ENCODE measurements at regions not wholly inside any gene's neighbourhood (a gene's known extent, or its start where the extent isn't known, plus 50 kb on each side); places are given as distances from the start of the nearest gene placed in this dataset.

DNA sequence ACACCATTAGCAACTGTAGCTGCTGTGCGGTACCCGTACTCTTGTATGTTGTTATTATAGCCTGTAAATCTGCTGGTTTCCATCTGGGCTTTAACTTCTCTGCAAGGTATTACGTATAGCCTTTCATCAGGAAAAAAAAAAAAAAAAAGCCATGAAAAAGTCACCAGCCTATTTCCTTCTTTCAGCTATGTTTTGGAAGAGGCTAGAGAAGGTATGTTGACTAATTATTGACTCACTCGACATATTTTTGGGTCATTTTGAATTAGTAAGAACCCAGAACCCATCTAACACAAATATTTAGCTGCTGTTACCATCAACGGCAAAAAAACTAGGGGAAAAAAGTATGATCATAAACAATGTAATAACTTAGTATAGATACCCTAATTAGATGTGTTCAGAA lies 1395.6 kb downstream of the SUCLG1 start:
- dilution Hi-C loops (cut with MboI; ENCODE audit: extremely low pct_ligation_motif_present, low sequenced_read_pairs): no loop called here
- TF ChIP-seq, protein P1, sequence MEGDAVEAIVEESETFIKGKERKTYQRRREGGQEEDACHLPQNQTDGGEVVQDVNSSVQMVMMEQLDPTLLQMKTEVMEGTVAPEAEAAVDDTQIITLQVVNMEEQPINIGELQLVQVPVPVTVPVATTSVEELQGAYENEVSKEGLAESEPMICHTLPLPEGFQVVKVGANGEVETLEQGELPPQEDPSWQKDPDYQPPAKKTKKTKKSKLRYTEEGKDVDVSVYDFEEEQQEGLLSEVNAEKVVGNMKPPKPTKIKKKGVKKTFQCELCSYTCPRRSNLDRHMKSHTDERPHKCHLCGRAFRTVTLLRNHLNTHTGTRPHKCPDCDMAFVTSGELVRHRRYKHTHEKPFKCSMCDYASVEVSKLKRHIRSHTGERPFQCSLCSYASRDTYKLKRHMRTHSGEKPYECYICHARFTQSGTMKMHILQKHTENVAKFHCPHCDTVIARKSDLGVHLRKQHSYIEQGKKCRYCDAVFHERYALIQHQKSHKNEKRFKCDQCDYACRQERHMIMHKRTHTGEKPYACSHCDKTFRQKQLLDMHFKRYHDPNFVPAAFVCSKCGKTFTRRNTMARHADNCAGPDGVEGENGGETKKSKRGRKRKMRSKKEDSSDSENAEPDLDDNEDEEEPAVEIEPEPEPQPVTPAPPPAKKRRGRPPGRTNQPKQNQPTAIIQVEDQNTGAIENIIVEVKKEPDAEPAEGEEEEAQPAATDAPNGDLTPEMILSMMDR (optimal IDR thresholded peaks at IDR 0.05 in 1 of 3, IDR thresholded peaks at IDR 0.05 in 1 of 3, conservative IDR thresholded peaks at IDR 0.05 in 1 of 3; ENCODE audit: extremely low read depth in 1 of 3, insufficient read depth in 2 of 3, low read length in 3 of 3): no peak
- TF ChIP-seq EZH2 (IDR thresholded peaks at IDR 0.05; ENCODE audit: low read length): no peak
- H3K9ac ChIP-seq (ENCODE audit: control insufficient read depth, extremely low read depth, insufficient read depth, low read length): no peak overlapping the region
- no peaks in the 10 kb centered on the region for H3K79me2 ChIP-seq (ENCODE audit: control insufficient read depth, insufficient read depth, low read length)
- no peaks in the 10 kb centered on the region for H3K9me3 ChIP-seq (ENCODE audit: control insufficient read depth, low read depth, low read length)
- H3K36me3 ChIP-seq (ENCODE audit: control insufficient read depth in 2 of 2, extremely low read depth in 1 of 2, insufficient read depth in 2 of 2, low read length in 2 of 2): no peaks in the 10 kb centered on the region
- no peaks in the 10 kb centered on the region for H4K20me1 ChIP-seq (ENCODE audit: control insufficient read depth, extremely low read depth, insufficient read depth, low read length)
- H3K4me2 ChIP-seq (ENCODE audit: control insufficient read depth, extremely low read depth, insufficient read depth, low read depth, low read length): no peak overlapping the region
- DNase-seq (ENCODE audit: low read depth, low spot score): no peak
- H2AFZ ChIP-seq (ENCODE audit: control insufficient read depth, low read length): no peak overlapping the region
- no peaks in the 10 kb centered on the region for H3K4me1 ChIP-seq (ENCODE audit: control insufficient read depth, extremely low read depth, insufficient read depth, low read length)
- FAIRE-seq: no peak
- no peak overlapping the region for H3K27ac ChIP-seq (ENCODE audit: control insufficient read depth, insufficient read depth, low read length)
- no peaks in the 10 kb centered on the region for H3K27me3 ChIP-seq (ENCODE audit: control insufficient read depth, extremely low read depth, insufficient read depth, low read length)
- H3K4me3 ChIP-seq (ENCODE audit: control insufficient read depth in 2 of 3, extremely low read depth in 1 of 3, insufficient read depth in 2 of 3, low read depth in 1 of 3, low read length in 3 of 3): no peak overlapping the region
- H3K9me1 ChIP-seq (ENCODE audit: control insufficient read depth, extremely low read depth, insufficient read depth, low read length): no peaks in the 10 kb centered on the region

DNA sequence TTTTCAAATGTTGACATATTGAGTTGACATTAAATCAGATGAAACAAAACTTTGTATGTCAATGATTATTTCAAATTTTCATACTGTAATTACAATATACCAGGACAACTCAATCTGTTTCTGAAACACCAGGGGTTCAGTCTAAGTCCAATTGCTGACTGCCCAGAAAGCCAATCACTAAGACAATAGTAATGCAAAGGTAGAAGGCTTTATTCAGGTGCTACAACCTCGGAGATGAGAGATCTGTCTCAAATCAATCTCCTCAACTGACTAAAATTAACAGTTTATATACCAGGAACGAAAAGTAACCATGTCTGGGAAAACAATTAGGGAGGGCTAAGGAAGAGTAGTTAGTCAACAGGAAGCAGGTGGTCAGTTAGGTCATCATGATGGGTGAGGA lies 1400.4 kb downstream of the SUCLG1 start:
- TF ChIP-seq, protein P1 (optimal IDR thresholded peaks at IDR 0.05 in 1 of 3, IDR thresholded peaks at IDR 0.05 in 1 of 3, conservative IDR thresholded peaks at IDR 0.05 in 1 of 3; ENCODE audit: extremely low read depth in 1 of 3, insufficient read depth in 2 of 3, low read length in 3 of 3): no peak
- no peak for TF ChIP-seq EZH2 (IDR thresholded peaks at IDR 0.05; ENCODE audit: low read length)
- H3K9ac ChIP-seq (ENCODE audit: control insufficient read depth, extremely low read depth, insufficient read depth, low read length): no peak overlapping the region
- dilution Hi-C loops (cut with MboI; ENCODE audit: extremely low pct_ligation_motif_present, low sequenced_read_pairs): no loop called here
- no peaks in the 10 kb centered on the region for H3K9me1 ChIP-seq (ENCODE audit: control insufficient read depth, extremely low read depth, insufficient read depth, low read length)
- H2AFZ ChIP-seq (ENCODE audit: control insufficient read depth, low read length): no peak overlapping the region
- no peaks in the 10 kb centered on the region for H3K27me3 ChIP-seq (ENCODE audit: control insufficient read depth, extremely low read depth, insufficient read depth, low read length)
- DNase-seq (ENCODE audit: low read depth, low spot score): no peak
- H3K79me2 ChIP-seq (ENCODE audit: control insufficient read depth, insufficient read depth, low read length): no peaks in the 10 kb centered on the region
- peaks cover 2% of the 10 kb centered on the region for H3K4me1 ChIP-seq (ENCODE audit: control insufficient read depth, extremely low read depth, insufficient read depth, low read length)
- no peak for FAIRE-seq
- no peak overlapping the region for H3K4me3 ChIP-seq (ENCODE audit: control insufficient read depth in 2 of 3, extremely low read depth in 1 of 3, insufficient read depth in 2 of 3, low read depth in 1 of 3, low read length in 3 of 3)
- H3K4me2 ChIP-seq (ENCODE audit: control insufficient read depth, extremely low read depth, insufficient read depth, low read depth, low read length): no peak overlapping the region
- no peaks in the 10 kb centered on the region for H4K20me1 ChIP-seq (ENCODE audit: control insufficient read depth, extremely low read depth, insufficient read depth, low read length)
- H3K9me3 ChIP-seq (ENCODE audit: control insufficient read depth, low read depth, low read length): no peaks in the 10 kb centered on the region
- H3K27ac ChIP-seq (ENCODE audit: control insufficient read depth, insufficient read depth, low read length): no peak overlapping the region
- H3K36me3 ChIP-seq (ENCODE audit: control insufficient read depth in 2 of 2, extremely low read depth in 1 of 2, insufficient read depth in 2 of 2, low read length in 2 of 2): no peaks in the 10 kb centered on the region
